Glutamatergic neuron (in vitro differentiated cells): ENCODE measurements at regions not wholly inside any gene's neighbourhood (a gene's known extent, or its start where the extent isn't known, plus 50 kb on each side); places are given as distances from the start of the nearest gene placed in this dataset.

Experiments used
- DNase-seq: peaks from one replicate; pipeline ENCODE4 v3.0.0; 2022
- H3K27ac Mint-ChIP-seq: one replicate; pipeline ENCODE4 v1.8.0; 2020; ENCODE audit warnings: mild to moderate bottlenecking, mixed read lengths, inconsistent platforms; ENCODE audit not compliant: unreplicated experiment
- H3K27me3 Mint-ChIP-seq: one replicate; pipeline ENCODE4 v1.8.0; 2020; ENCODE audit warnings: mild to moderate bottlenecking, moderate library complexity, mixed read lengths, inconsistent platforms; ENCODE audit not compliant: unreplicated experiment
- H3K36me3 Mint-ChIP-seq: one replicate; pipeline ENCODE4 v1.8.0; 2020; ENCODE audit warnings: mild to moderate bottlenecking, mixed read lengths, inconsistent platforms; ENCODE audit not compliant: unreplicated experiment
- H3K4me1 Mint-ChIP-seq: one replicate; pipeline ENCODE4 v1.8.0; 2020; ENCODE audit warnings: mild to moderate bottlenecking, low read depth, mixed read lengths, inconsistent platforms; ENCODE audit not compliant: unreplicated experiment
- H3K4me3 Mint-ChIP-seq: one replicate; pipeline ENCODE4 v1.8.0; 2020; ENCODE audit warnings: mild to moderate bottlenecking, mixed read lengths, inconsistent platforms; ENCODE audit not compliant: unreplicated experiment
- H3K9me3 Mint-ChIP-seq: one replicate; pipeline ENCODE4 v1.8.0; 2020; ENCODE audit warnings: mild to moderate bottlenecking, moderate library complexity, mixed read lengths, inconsistent platforms; ENCODE audit not compliant: unreplicated experiment
- TF ChIP-seq, protein P1 (sequence below): fragments of 200-600 bp; sonication (generic); IDR thresholded peaks from one replicate; pipeline ENCODE4 v1.5.0; 2021; ENCODE audit not compliant: partially characterized antibody, unreplicated experiment

- Mint-ChIP-seq H3K4me3 (no peak overlapping the region), H3K27ac (no peak overlapping the region), H3K4me1 (peaks cover 3% of the 10 kb centered on the region), H3K36me3 (peaks cover 5% of the 10 kb centered on the region), H3K9me3 (no peaks in the 10 kb centered on the region), H3K27me3 (no peaks in the 10 kb centered on the region)
- TF ChIP-seq, protein P1, sequence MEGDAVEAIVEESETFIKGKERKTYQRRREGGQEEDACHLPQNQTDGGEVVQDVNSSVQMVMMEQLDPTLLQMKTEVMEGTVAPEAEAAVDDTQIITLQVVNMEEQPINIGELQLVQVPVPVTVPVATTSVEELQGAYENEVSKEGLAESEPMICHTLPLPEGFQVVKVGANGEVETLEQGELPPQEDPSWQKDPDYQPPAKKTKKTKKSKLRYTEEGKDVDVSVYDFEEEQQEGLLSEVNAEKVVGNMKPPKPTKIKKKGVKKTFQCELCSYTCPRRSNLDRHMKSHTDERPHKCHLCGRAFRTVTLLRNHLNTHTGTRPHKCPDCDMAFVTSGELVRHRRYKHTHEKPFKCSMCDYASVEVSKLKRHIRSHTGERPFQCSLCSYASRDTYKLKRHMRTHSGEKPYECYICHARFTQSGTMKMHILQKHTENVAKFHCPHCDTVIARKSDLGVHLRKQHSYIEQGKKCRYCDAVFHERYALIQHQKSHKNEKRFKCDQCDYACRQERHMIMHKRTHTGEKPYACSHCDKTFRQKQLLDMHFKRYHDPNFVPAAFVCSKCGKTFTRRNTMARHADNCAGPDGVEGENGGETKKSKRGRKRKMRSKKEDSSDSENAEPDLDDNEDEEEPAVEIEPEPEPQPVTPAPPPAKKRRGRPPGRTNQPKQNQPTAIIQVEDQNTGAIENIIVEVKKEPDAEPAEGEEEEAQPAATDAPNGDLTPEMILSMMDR, result no peak
- DNase-seq, result no peak
Observed at GRCh38 chr5:120199559-120199958, 264.5 kb upstream of the PRR16 start.

- Mint-ChIP-seq H3K4me3 (no peak overlapping the region), H3K4me1 (no peaks in the 10 kb centered on the region)
- no peak for DNase-seq
Observed at GRCh38 chr5:120207129-120207528, 257.0 kb upstream of the PRR16 start.

GRCh38 chr5:120217001-120217400, 247.1 kb upstream of the PRR16 start:
- Mint-ChIP-seq H3K4me1 (peaks cover 5% of the 10 kb centered on the region), H3K9me3 (peaks cover 2% of the 10 kb centered on the region)

More at GRCh38 chr5:120207129-120207528, 257.0 kb upstream of the PRR16 start:
- TF ChIP-seq, protein P1, result no peak
- Mint-ChIP-seq H3K36me3 (peaks cover 7% of the 10 kb centered on the region), H3K27me3 (no peaks in the 10 kb centered on the region), H3K9me3 (no peaks in the 10 kb centered on the region), H3K27ac (no peak overlapping the region)

DNA sequence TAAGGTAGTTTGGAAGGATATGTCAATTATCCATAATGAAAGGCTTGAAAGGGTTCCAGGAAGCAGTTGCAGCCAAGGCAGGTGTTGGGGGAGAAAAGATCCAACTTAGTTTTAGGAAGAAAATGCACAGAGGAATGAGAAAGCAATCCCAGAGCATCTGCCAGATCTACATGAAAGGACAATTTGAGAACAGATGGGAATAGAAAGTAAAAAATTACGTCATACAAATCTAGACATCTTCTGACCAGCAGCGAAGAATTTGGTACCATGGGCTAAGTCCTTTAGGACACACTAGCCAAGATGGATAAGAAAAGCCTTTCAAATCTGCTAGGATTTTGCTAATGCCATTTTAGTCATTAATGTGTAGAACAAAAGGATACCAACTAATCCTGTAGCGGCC, 244.1 kb upstream of the PRR16 start:
- no peaks in the 10 kb centered on the region for H3K27me3 Mint-ChIP-seq
- no peaks in the 10 kb centered on the region for H3K36me3 Mint-ChIP-seq
- no peak for DNase-seq
- peaks cover 5% of the 10 kb centered on the region for H3K4me1 Mint-ChIP-seq
- H3K27ac Mint-ChIP-seq, result peak overlapping the region; percentile 5
- TF ChIP-seq, protein P1, result no peak
- H3K9me3 Mint-ChIP-seq, result peaks cover 2% of the 10 kb centered on the region
- no peak overlapping the region for H3K4me3 Mint-ChIP-seq

More at GRCh38 chr5:120217001-120217400, 247.1 kb upstream of the PRR16 start:
- Mint-ChIP-seq H3K27me3 (no peaks in the 10 kb centered on the region), H3K4me3 (no peak overlapping the region), H3K36me3 (no peaks in the 10 kb centered on the region), H3K27ac (no peak overlapping the region)
- TF ChIP-seq, protein P1, result no peak
- DNase-seq, result no peak

DNA sequence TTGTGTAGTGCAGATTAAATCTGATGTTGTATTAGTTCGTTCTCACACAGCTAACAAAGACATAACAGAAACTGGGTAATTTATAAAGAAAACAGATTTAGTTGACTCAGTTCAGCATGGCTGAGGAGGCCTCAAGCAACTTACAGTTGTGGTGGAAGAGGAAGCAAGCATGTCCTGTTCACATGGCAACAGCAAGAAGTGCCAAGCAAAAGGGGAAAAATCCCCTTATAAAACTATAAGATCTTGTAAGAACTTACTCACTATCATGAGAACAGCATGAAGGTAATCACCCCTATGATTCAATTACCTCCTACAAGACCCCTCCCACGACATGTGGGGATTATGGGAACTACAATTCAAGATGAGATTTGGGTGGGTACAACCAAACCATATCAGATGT, 238.6 kb upstream of the PRR16 start:
- H3K9me3 Mint-ChIP-seq, result no peaks in the 10 kb centered on the region
- no peak overlapping the region for H3K4me3 Mint-ChIP-seq
- H3K27ac Mint-ChIP-seq, result no peak overlapping the region
- TF ChIP-seq, protein P1, result no peak
- DNase-seq, result no peak
- no peaks in the 10 kb centered on the region for H3K27me3 Mint-ChIP-seq
- H3K36me3 Mint-ChIP-seq, result no peaks in the 10 kb centered on the region
- H3K4me1 Mint-ChIP-seq, result no peaks in the 10 kb centered on the region
